Esophagus muscularis mucosa (tissue), 4 donors: ENCODE measurements at regions not wholly inside any gene's neighbourhood (a gene's known extent, or its start where the extent isn't known, plus 50 kb on each side); places are given as distances from the start of the nearest gene placed in this dataset.

Experiments used
- CTCF ChIP-seq, 3 experiments: fragments of 200-600 bp in 2 of 3; fragments of 450-650 bp in 1 of 3; sonication (generic) in 2 of 3; IDR thresholded peaks; one replicate each; pipeline ENCODE4 v1.5.1; 2017 to 2019; ENCODE audit warnings: antibody characterized with exemption in 3 of 3, mild to moderate bottlenecking in 2 of 3, moderate library complexity in 1 of 3
- EP300 ChIP-seq: sonication (generic); formaldehyde crosslinking; IDR thresholded peaks from one replicate; pipeline ENCODE4 v1.6.1; 2017; ENCODE audit warnings: antibody characterized with exemption
- POLR2A ChIP-seq: fragments of 450-650 bp; IDR thresholded peaks from one replicate; pipeline ENCODE4 v1.6.1; 2017; ENCODE audit warnings: antibody characterized with exemption, moderate library complexity, mild to moderate bottlenecking, low read depth
- POLR2AphosphoS5 ChIP-seq, 2 donors: sonication (generic); formaldehyde crosslinking; IDR thresholded peaks; one replicate each; pipeline ENCODE4 v1.6.1; 2017; ENCODE audit warnings: antibody characterized with exemption in 2 of 2

- TF ChIP-seq CTCF (IDR thresholded peaks at IDR 0.05): no peak
- TF ChIP-seq POLR2A: no peak
- no peak for TF ChIP-seq POLR2AphosphoS5 (IDR thresholded peaks at IDR 0.05)
- no peak for TF ChIP-seq EP300
These were observed 204.4 kb upstream of the DMRT1 start for GRCh38 chr9:636931-637591.
